Cortex of kidney (tissue), 1 donor: ENCODE measurements at regions not wholly inside any gene's neighbourhood (a gene's known extent, or its start where the extent isn't known, plus 50 kb on each side); places are given as distances from the start of the nearest gene placed in this dataset.
"Not testable (repeated sequence)": the region's sequence is repeated elsewhere in the genome, so short reads cannot be mapped to it uniquely, and the experiment has no call there.

Source experiments
- DNase-seq: peaks from one replicate; lab custom pipeline; 2025; lab: John Stamatoyannopoulos, UW

GRCh38 chr4:147246096-147246495, 234.8 kb upstream of the EDNRA start:
- DNase-seq: no peak

- not testable (repeated sequence) for DNase-seq
Observed at GRCh38 chr4:147246528-147246927, 234.4 kb upstream of the EDNRA start.

- DNase-seq: no peak
Observed at GRCh38 chr4:147247579-147247978, 233.3 kb upstream of the EDNRA start.

GRCh38 chr4:147250062-147250461, 230.8 kb upstream of the EDNRA start:
- no peak for DNase-seq

- DNase-seq: not testable (repeated sequence)
Observed at GRCh38 chr4:147255268-147255667, 225.6 kb upstream of the EDNRA start.

- not testable (repeated sequence) for DNase-seq
Observed at GRCh38 chr4:147259271-147259670, 221.6 kb upstream of the EDNRA start.

GRCh38 chr4:147284256-147284835, 196.6 kb upstream of the EDNRA start:
- DNase-seq: no peak

GRCh38 chr4:147284935-147285334, 196.0 kb upstream of the EDNRA start:
- no peak for DNase-seq

GRCh38 chr4:147285751-147286150, 195.1 kb upstream of the EDNRA start:
- DNase-seq: no peak

GRCh38 chr4:147286846-147287587, 193.9 kb upstream of the EDNRA start:
- DNase-seq: no peak

GRCh38 chr4:147287588-147287890, 193.4 kb upstream of the EDNRA start:
- DNase-seq: no peak

- DNase-seq: no peak
Observed at GRCh38 chr4:147288512-147288911, 192.4 kb upstream of the EDNRA start.

- no peak for DNase-seq
Observed at GRCh38 chr4:147289181-147289580, 191.7 kb upstream of the EDNRA start.

GRCh38 chr4:147292604-147293313, 188.1 kb upstream of the EDNRA start:
- DNase-seq: not testable (repeated sequence)

- not testable (repeated sequence) for DNase-seq
Observed at GRCh38 chr4:147293314-147293677, 187.6 kb upstream of the EDNRA start.

GRCh38 chr4:147299205-147299604, 181.7 kb upstream of the EDNRA start:
- DNase-seq: no peak

- DNase-seq: no peak
Observed at GRCh38 chr4:147303174-147303872, 177.6 kb upstream of the EDNRA start.

- no peak for DNase-seq
Observed at GRCh38 chr4:147303873-147304229, 177.0 kb upstream of the EDNRA start.

GRCh38 chr4:147307896-147308674, 172.8 kb upstream of the EDNRA start:
- DNase-seq: no peak

- no peak for DNase-seq
Observed at GRCh38 chr4:147309434-147309833, 171.5 kb upstream of the EDNRA start.

- no peak for DNase-seq
Observed at GRCh38 chr4:147310312-147310711, 170.6 kb upstream of the EDNRA start.

- DNase-seq: no peak
Observed at GRCh38 chr4:147311956-147312355, 168.9 kb upstream of the EDNRA start.
